Hepatocyte (in vitro differentiated cells): ENCODE measurements at regions not wholly inside any gene's neighbourhood (a gene's known extent, or its start where the extent isn't known, plus 50 kb on each side); places are given as distances from the start of the nearest gene placed in this dataset.
"Not testable (repeated sequence)": the region's sequence is repeated elsewhere in the genome, so short reads cannot be mapped to it uniquely, and the experiment has no call there.

Experiments
- DNase-seq: peaks from one replicate; pipeline ENCODE4 v3.0.0-alpha.2; 2016; ENCODE audit warnings: low spot score
- H2AFZ ChIP-seq: fragments of 200-600 bp; sonication (generic); 2 replicates; pipeline ENCODE4 v1.6.0; 2016; ENCODE audit warnings: antibody characterized with exemption, mild to moderate bottlenecking
- H3K27ac ChIP-seq: fragments of 200-600 bp; sonication (generic); 2 replicates; pipeline ENCODE4 v1.5.1; 2016; ENCODE audit warnings: mild to moderate bottlenecking
- H3K27me3 ChIP-seq: fragments of 200-600 bp; sonication (generic); 2 replicates; pipeline ENCODE4 v1.6.1; 2016
- H3K36me3 ChIP-seq: fragments of 200-600 bp; sonication (generic); replicated peaks from 2 replicates; pipeline ENCODE4 v1.5.1; 2016; ENCODE audit warnings: low read depth; ENCODE audit not compliant: insufficient read depth
- H3K4me1 ChIP-seq: fragments of 200-600 bp; sonication (generic); 2 replicates; pipeline ENCODE4 v1.5.1; 2016; ENCODE audit warnings: mild to moderate bottlenecking, moderate library complexity; ENCODE audit not compliant: insufficient read depth
- H3K4me2 ChIP-seq: fragments of 200-600 bp; sonication (generic); 2 replicates; pipeline ENCODE4 v1.6.0; 2016
- H3K4me3 ChIP-seq: fragments of 200-600 bp; sonication (generic); 2 replicates; pipeline ENCODE4 v1.5.1; 2016; ENCODE audit warnings: mild to moderate bottlenecking
- H3K79me2 ChIP-seq: fragments of 200-600 bp; sonication (generic); 2 replicates; pipeline ENCODE4 v1.6.0; 2017; ENCODE audit warnings: mild to moderate bottlenecking
- H3K9me2 ChIP-seq: fragments of 200-600 bp; sonication (generic); replicated peaks from 2 replicates; pipeline ENCODE4 v1.6.0; 2017; ENCODE audit warnings: mild to moderate bottlenecking; ENCODE audit not compliant: insufficient read depth
- H3K9me3 ChIP-seq: fragments of 200-600 bp; sonication (generic); 2 replicates; pipeline ENCODE4 v1.5.1; 2016; ENCODE audit warnings: low read depth, mild to moderate bottlenecking
- H4K20me1 ChIP-seq: fragments of 200-600 bp; sonication (generic); 2 replicates; pipeline ENCODE4 v1.6.0; 2016; ENCODE audit warnings: mild to moderate bottlenecking; ENCODE audit not compliant: insufficient read depth, poor library complexity, severe bottlenecking
- CTCF ChIP-seq: fragments of 200-600 bp; sonication (generic); IDR thresholded peaks from 2 replicates; pipeline ENCODE4 v1.5.1; 2016; ENCODE audit warnings: antibody characterized with exemption, mild to moderate bottlenecking; ENCODE audit not compliant: poor library complexity
- EZH2 ChIP-seq: fragments of 200-600 bp; sonication (generic); IDR thresholded peaks from 2 replicates; pipeline ENCODE4 v1.6.1; 2016; ENCODE audit warnings: antibody characterized with exemption, mild to moderate bottlenecking, borderline replicate concordance
- EZH2phosphoT487 ChIP-seq: fragments of 200-600 bp; sonication (generic); IDR thresholded peaks from one replicate; pipeline ENCODE4 v1.6.1; 2018; ENCODE audit warnings: antibody characterized with exemption, mild to moderate bottlenecking, low read depth, moderate library complexity; ENCODE audit not compliant: unreplicated experiment, severe bottlenecking
- WGBS: methylation state at CpG from one replicate; pipeline ENCODE4 v1.1.6; 2016; ENCODE audit warnings: low lambda C conversion rate; ENCODE audit errors: missing lambda C conversion rate; 5-methylcytosine and 5-hydroxymethylcytosine counted together

GRCh38 chr5:110823571-110823970, 84.8 kb downstream of the SLC25A46 start:
- Histone ChIP-seq H3K4me1 (no peaks in the 10 kb centered on the region), H3K27me3 (no peaks in the 10 kb centered on the region), H2AFZ (no peak overlapping the region), H3K4me3 (no peak overlapping the region), H3K79me2 (no peaks in the 10 kb centered on the region), H3K36me3 (no peaks in the 10 kb centered on the region), H3K9me3 (peaks cover 4% of the 10 kb centered on the region), H3K9me2 (no peaks in the 10 kb centered on the region), H3K4me2 (no peak overlapping the region), H4K20me1 (no peaks in the 10 kb centered on the region), H3K27ac (no peak overlapping the region)
- no peak for TF ChIP-seq EZH2
- no peak for TF ChIP-seq EZH2phosphoT487
- no peak for DNase-seq
- 93% methylated on average over 5 of the region's 5 CpGs for WGBS

- no peak overlapping the region for H3K4me3 ChIP-seq
- no peaks in the 10 kb centered on the region for H3K4me1 ChIP-seq
- TF ChIP-seq CTCF = no peak
- TF ChIP-seq EZH2phosphoT487 = no peak
- TF ChIP-seq EZH2 = no peak
- H3K36me3 ChIP-seq = no peaks in the 10 kb centered on the region
- no peaks in the 10 kb centered on the region for H3K79me2 ChIP-seq
- 76% methylated on average over 3 of the region's 3 CpGs for WGBS
- H4K20me1 ChIP-seq = no peaks in the 10 kb centered on the region
- no peak for DNase-seq
- H3K27ac ChIP-seq = no peak overlapping the region
- no peaks in the 10 kb centered on the region for H3K9me2 ChIP-seq
- no peak overlapping the region for H3K4me2 ChIP-seq
- H3K9me3 ChIP-seq = peaks cover 7% of the 10 kb centered on the region
- no peaks in the 10 kb centered on the region for H3K27me3 ChIP-seq
- H2AFZ ChIP-seq = no peak overlapping the region
These were observed 86.2 kb downstream of the SLC25A46 start for GRCh38 chr5:110824936-110825441.

GRCh38 chr5:110832683-110833082, 93.9 kb downstream of the SLC25A46 start:
- Histone ChIP-seq H3K9me2 (no peaks in the 10 kb centered on the region), H3K79me2 (no peaks in the 10 kb centered on the region), H3K4me1 (no peaks in the 10 kb centered on the region), H3K9me3 (peaks cover 3% of the 10 kb centered on the region), H3K4me3 (no peak overlapping the region), H3K36me3 (no peaks in the 10 kb centered on the region), H3K27me3 (no peaks in the 10 kb centered on the region), H3K27ac (no peak overlapping the region), H2AFZ (no peak overlapping the region), H4K20me1 (no peaks in the 10 kb centered on the region), H3K4me2 (no peak overlapping the region)
- WGBS = 78% methylated on average over 4 of the region's 4 CpGs
- no peak for DNase-seq
- no peak for TF ChIP-seq EZH2

GRCh38 chr5:110834933-110835332, 96.1 kb downstream of the SLC25A46 start:
- not testable (repeated sequence) for H3K27ac ChIP-seq, DNase-seq
- WGBS = 84% methylated on average over 4 of the region's 4 CpGs

GRCh38 chr5:110836851-110837250, 98.0 kb downstream of the SLC25A46 start:
- WGBS = 39% methylated on average over 1 of the region's 1 CpG
- Histone ChIP-seq H3K4me2 (no peak overlapping the region), H3K9me2 (no peaks in the 10 kb centered on the region), H3K9me3 (no peaks in the 10 kb centered on the region), H3K27ac (no peak overlapping the region), H3K79me2 (no peaks in the 10 kb centered on the region), H3K36me3 (no peaks in the 10 kb centered on the region), H4K20me1 (no peaks in the 10 kb centered on the region), H3K27me3 (no peaks in the 10 kb centered on the region), H2AFZ (no peak overlapping the region), H3K4me3 (no peak overlapping the region), H3K4me1 (no peaks in the 10 kb centered on the region)
- DNase-seq = no peak
- TF ChIP-seq CTCF = no peak
- no peak for TF ChIP-seq EZH2
- TF ChIP-seq EZH2phosphoT487 = no peak

More at GRCh38 chr5:110834933-110835332, 96.1 kb downstream of the SLC25A46 start:
- not testable (repeated sequence) for H3K9me3 ChIP-seq, H3K36me3 ChIP-seq, H3K27me3 ChIP-seq, H3K9me2 ChIP-seq, H4K20me1 ChIP-seq, H3K4me3 ChIP-seq, H2AFZ ChIP-seq, H3K4me1 ChIP-seq, H3K4me2 ChIP-seq, H3K79me2 ChIP-seq

- H3K27ac ChIP-seq, H4K20me1 ChIP-seq, H3K4me3 ChIP-seq, H2AFZ ChIP-seq, H3K4me1 ChIP-seq, H3K9me2 ChIP-seq, H3K79me2 ChIP-seq, H3K4me2 ChIP-seq, DNase-seq, H3K9me3 ChIP-seq, H3K36me3 ChIP-seq, H3K27me3 ChIP-seq: not testable (repeated sequence)
- 71% methylated on average over 3 of the region's 3 CpGs for WGBS
These were observed 99.5 kb downstream of the SLC25A46 start for GRCh38 chr5:110838357-110838756.
